PC-3 (cell line): ENCODE measurements at regions not wholly inside any gene's neighbourhood (a gene's known extent, or its start where the extent isn't known, plus 50 kb on each side); places are given as distances from the start of the nearest gene placed in this dataset.

Source experiments
- ATAC-seq: fragments of 200-7000 bp; cut with Tn5 transposase; 2 replicates; pipeline ENCODE4 v1.9.1; 2020; ENCODE audit warnings: mild to moderate bottlenecking, moderate library complexity
- BruUV-seq: library from RNA; stranded (reverse); fragments of 400-500 nt; replicated peaks from 2 replicates; lab custom pipeline; 2021; lab: Mats Ljungman, UMichigan
- CTCF ChIA-PET: fragments of 300-600 bp; sonication (Branson Sonifier 250); formaldehyde crosslinking; loops from one replicate; lab custom pipeline; 2022; ENCODE audit warnings: antibody characterized with exemption; lab: Charles Lee
- POLR2A ChIA-PET: fragments of 300-600 bp; sonication (Branson Sonifier 250); formaldehyde crosslinking; loops from one replicate; lab custom pipeline; 2022; ENCODE audit warnings: antibody characterized with exemption; ENCODE audit not compliant: unreplicated experiment; lab: Charles Lee
- DNase-seq: peaks from one replicate; pipeline ENCODE4 v3.0.0-alpha.2; 2015
- H2AFZ ChIP-seq: fragments of 300-600 bp; sonication (generic); 2 replicates; pipeline ENCODE4 v1.6.0; 2016; ENCODE audit warnings: antibody characterized with exemption, low read length
- H3F3A ChIP-seq: fragments of 300-600 bp; sonication (generic); one replicate; pipeline ENCODE4 v1.6.0; 2017; ENCODE audit warnings: antibody characterized with exemption, low read length, control low read depth, mild to moderate bottlenecking; ENCODE audit not compliant: unreplicated experiment
- H3K27ac ChIP-seq: fragments of 300-600 bp; sonication (generic); 2 replicates; pipeline ENCODE4 v1.5.1; 2016; ENCODE audit warnings: mild to moderate bottlenecking, low read length
- H3K27me3 ChIP-seq: fragments of 300-600 bp; sonication (generic); 2 replicates; pipeline ENCODE4 v1.6.1; 2016; ENCODE audit warnings: low read length, mixed read lengths
- H3K36me3 ChIP-seq: fragments of 300-600 bp; sonication (generic); 2 replicates; pipeline ENCODE4 v1.6.1; 2016; ENCODE audit warnings: low read depth, mixed run types, low read length, mixed read lengths
- H3K4me1 ChIP-seq: fragments of 300-600 bp; sonication (generic); 2 replicates; pipeline ENCODE4 v1.5.1; 2016; ENCODE audit warnings: low read length; ENCODE audit not compliant: insufficient read depth
- H3K4me2 ChIP-seq: fragments of 300-600 bp; sonication (generic); 2 replicates; pipeline ENCODE4 v1.6.0; 2016; ENCODE audit warnings: low read length
- H3K4me3 ChIP-seq: fragments of 300-600 bp; sonication (generic); 2 replicates; pipeline ENCODE4 v1.5.1; 2016; ENCODE audit warnings: mild to moderate bottlenecking, low read length, mixed read lengths
- H3K79me2 ChIP-seq: fragments of 300-600 bp; sonication (generic); 2 replicates; pipeline ENCODE4 v1.6.1; 2017; ENCODE audit warnings: low read length, mixed read lengths
- H3K9ac ChIP-seq: fragments of 300-600 bp; sonication (generic); 2 replicates; pipeline ENCODE4 v1.6.0; 2016; ENCODE audit warnings: mild to moderate bottlenecking, low read length
- H3K9me2 ChIP-seq: fragments of 300-600 bp; sonication (generic); replicated peaks from 2 replicates; pipeline ENCODE4 v1.6.1; 2016; ENCODE audit warnings: mixed run types, low read length, mixed read lengths
- H3K9me3 ChIP-seq: fragments of 300-600 bp; sonication (generic); 2 replicates; pipeline ENCODE4 v1.6.1; 2016; ENCODE audit warnings: low read length, mixed read lengths
- H4K20me1 ChIP-seq: fragments of 300-600 bp; sonication (generic); 2 replicates; pipeline ENCODE4 v1.6.1; 2016; ENCODE audit warnings: low read length, mixed read lengths
- CTCF ChIP-seq: fragments of 300-600 bp; sonication (generic); conservative IDR thresholded peaks from 2 replicates; pipeline ENCODE4 v1.5.1; 2017; ENCODE audit warnings: antibody characterized with exemption, low read depth, mild to moderate bottlenecking, low read length
- EZH2 ChIP-seq: fragments of 300-600 bp; sonication (generic); IDR thresholded peaks from one replicate; pipeline ENCODE4 v1.6.1; 2017; ENCODE audit warnings: antibody characterized with exemption, mild to moderate bottlenecking, low read length; ENCODE audit not compliant: unreplicated experiment
- EZH2phosphoT487 ChIP-seq: fragments of 300-600 bp; sonication (generic); IDR thresholded peaks from 2 replicates; pipeline ENCODE4 v1.6.1; 2018; ENCODE audit warnings: mild to moderate bottlenecking, antibody characterized with exemption, low read length, borderline replicate concordance
- intact Hi-C: fragments of 100-400 bp; cut with micrococcal nuclease; formaldehyde crosslinking; loops from 2 replicates; pipeline ENCODE4 v1.9.0; 2023

DNA sequence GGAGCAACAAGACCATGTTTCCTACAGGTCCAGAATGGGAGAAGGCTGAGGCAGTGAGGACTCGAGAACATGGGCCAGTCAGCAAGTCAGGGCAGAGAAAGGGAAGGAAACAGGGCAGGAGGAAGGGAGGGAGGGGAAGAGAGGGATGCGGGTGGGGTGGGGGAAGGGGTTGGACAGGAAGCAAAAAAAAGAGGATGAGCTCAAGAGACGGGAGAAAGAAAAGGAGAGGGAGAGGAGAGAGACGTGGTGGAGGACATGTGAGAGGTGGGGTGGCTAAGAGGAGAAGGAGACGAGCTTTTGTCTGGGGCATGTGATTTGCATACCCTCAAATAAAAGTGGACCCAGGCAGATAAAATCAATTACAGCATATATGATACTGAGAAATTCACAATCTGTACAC is 389.5 kb upstream of the B3GAT1 start:
- no TSS peak for BruUV-seq
- POLR2A ChIA-PET, result no interaction called here
- no peaks in the 10 kb centered on the region for H3K79me2 ChIP-seq
- no peak overlapping the region for H3K4me2 ChIP-seq
- H3F3A ChIP-seq, result no peaks in the 10 kb centered on the region
- no peak for DNase-seq
- H3K9ac ChIP-seq, result no peak overlapping the region
- no peaks in the 10 kb centered on the region for H3K4me1 ChIP-seq
- no peak for TF ChIP-seq EZH2phosphoT487
- TF ChIP-seq EZH2, result no peak
- no peak for TF ChIP-seq CTCF
- H3K9me3 ChIP-seq, result no peaks in the 10 kb centered on the region
- no peaks in the 10 kb centered on the region for H4K20me1 ChIP-seq
- intact Hi-C loops, result no loop called here
- ATAC-seq, result no peak
- H2AFZ ChIP-seq, result no peak overlapping the region
- no peak overlapping the region for H3K4me3 ChIP-seq
- no peak overlapping the region for H3K27ac ChIP-seq
- peaks cover 65% of the 10 kb centered on the region for H3K27me3 ChIP-seq
- no peaks in the 10 kb centered on the region for H3K9me2 ChIP-seq
- CTCF ChIA-PET, result no interaction called here
- no peaks in the 10 kb centered on the region for H3K36me3 ChIP-seq

GRCh38 chr11:134800826-134801225 is 388.8 kb upstream of the B3GAT1 start:
- peaks cover 61% of the 10 kb centered on the region for H3K27me3 ChIP-seq
- H2AFZ ChIP-seq, result no peak overlapping the region
- no peak overlapping the region for H3K9ac ChIP-seq
- H3F3A ChIP-seq, result no peaks in the 10 kb centered on the region
- no peak for ATAC-seq
- H3K36me3 ChIP-seq, result no peaks in the 10 kb centered on the region
- POLR2A ChIA-PET, result no interaction called here
- H3K27ac ChIP-seq, result no peak overlapping the region
- CTCF ChIA-PET, result no interaction called here
- no peak for DNase-seq
- no peak for TF ChIP-seq EZH2phosphoT487
- TF ChIP-seq CTCF, result no peak
- no peak for TF ChIP-seq EZH2
- H3K79me2 ChIP-seq, result no peaks in the 10 kb centered on the region
- H3K4me2 ChIP-seq, result no peak overlapping the region
- no TSS peak for BruUV-seq
- no peak overlapping the region for H3K4me3 ChIP-seq
- no peaks in the 10 kb centered on the region for H3K4me1 ChIP-seq
- intact Hi-C loops, result no loop called here
- no peaks in the 10 kb centered on the region for H3K9me2 ChIP-seq
- H4K20me1 ChIP-seq, result no peaks in the 10 kb centered on the region
- H3K9me3 ChIP-seq, result no peaks in the 10 kb centered on the region

DNA sequence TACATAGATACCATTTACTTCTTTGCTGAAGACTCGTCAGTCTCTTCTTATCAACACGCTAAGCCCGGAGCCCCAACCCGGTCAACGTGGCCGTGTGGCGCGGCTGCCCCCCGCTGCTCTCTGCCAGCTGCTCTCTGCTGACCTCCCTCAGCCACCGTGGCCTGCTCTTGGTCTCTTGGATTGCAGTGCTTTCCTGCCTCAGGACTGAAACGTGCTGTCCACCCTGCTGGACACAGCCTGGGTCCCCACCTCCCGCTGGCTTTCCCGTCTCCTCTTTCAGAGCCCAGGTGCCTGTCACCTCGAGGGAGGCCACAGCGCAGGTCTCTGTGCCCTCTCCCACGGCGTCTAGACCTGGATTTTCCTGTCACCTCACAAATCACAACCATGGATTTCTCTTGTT is 388.1 kb upstream of the B3GAT1 start:
- ChIA-PET CTCF (no interaction called here), POLR2A (no interaction called here)
- no peaks in the 10 kb centered on the region for H3K9me3 ChIP-seq
- BruUV-seq, result no TSS peak
- peaks cover 60% of the 10 kb centered on the region for H3K27me3 ChIP-seq
- no peak overlapping the region for H3K4me2 ChIP-seq
- DNase-seq, result no peak
- H3K9me2 ChIP-seq, result no peaks in the 10 kb centered on the region
- no peaks in the 10 kb centered on the region for H3K79me2 ChIP-seq
- ATAC-seq, result no peak
- H2AFZ ChIP-seq, result no peak overlapping the region
- intact Hi-C loops, result no loop called here
- H3K4me3 ChIP-seq, result no peak overlapping the region
- H4K20me1 ChIP-seq, result no peaks in the 10 kb centered on the region
- no peaks in the 10 kb centered on the region for H3K4me1 ChIP-seq
- H3K27ac ChIP-seq, result no peak overlapping the region
- TF ChIP-seq EZH2 (no peak), EZH2phosphoT487 (no peak), CTCF (no peak)
- no peak overlapping the region for H3K9ac ChIP-seq
- H3K36me3 ChIP-seq, result no peaks in the 10 kb centered on the region
- no peaks in the 10 kb centered on the region for H3F3A ChIP-seq
